ENCODE measurements at regions not wholly inside any gene's neighbourhood (a gene's known extent, or its start where the extent isn't known, plus 50 kb on each side); places are given as distances from the start of the nearest gene placed in this dataset.
A peak's percentile ranks its signal among the peaks of the same experiment; 100 is the strongest.

DNA sequence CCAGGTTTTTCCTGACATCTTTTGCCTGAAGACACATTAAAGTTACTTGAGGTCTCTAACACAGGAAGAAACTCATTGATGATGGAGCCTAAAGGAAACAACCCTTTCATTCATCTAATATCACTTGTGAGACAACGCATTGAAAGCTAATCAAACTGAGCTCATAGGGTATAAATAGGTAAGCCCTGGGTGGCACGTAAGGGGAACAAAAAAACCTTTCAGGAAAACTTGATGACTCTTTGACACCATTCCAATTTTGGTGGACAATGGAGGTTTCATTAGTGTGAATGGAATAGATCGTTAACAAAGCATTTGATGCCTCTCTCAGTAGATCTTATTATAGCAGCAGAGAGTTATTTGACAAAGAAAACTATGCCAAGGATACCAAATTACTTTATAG, 80.7 kb upstream of the DUSP10 start:
- DNase-seq (ENCODE audit: low spot score) = no peak

DNA sequence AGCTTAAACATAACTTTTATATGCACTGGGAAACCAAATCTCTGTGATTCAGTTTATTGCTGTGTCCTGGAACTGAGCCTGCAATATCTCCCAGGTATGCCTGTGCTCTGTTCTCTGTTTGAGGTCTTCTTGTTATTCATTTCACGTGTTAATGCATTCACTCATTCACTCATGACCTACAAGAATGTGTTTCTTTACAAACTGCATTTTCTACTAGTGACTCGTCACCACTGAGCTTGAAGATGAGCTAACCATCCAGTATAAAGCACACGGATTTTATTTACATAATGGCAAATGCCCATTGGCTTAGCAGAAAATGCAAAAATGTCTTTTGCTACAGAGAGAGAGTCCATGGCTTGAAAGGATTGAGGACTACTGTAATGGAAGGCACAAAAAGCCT, 75.0 kb upstream of the DUSP10 start:
- DNase-seq (ENCODE audit: low spot score) = no peak

DNA sequence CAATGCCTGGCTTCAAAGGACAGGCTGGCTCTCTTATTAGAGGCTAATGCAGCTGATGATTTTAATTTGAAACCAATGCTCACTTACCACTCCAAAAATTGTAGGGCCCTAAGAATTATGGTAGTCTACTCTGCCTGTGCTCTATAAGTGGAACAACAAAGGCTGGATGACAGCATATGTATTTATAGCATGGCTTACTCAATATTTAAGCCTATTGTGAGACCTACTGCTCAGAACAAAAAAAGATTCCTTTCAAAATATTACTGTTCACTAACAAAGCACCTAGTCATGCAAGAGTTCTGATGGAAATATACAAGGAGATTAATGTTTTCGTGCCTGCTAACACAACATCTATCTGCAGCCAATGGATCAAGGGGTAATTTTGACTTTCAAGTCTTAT, 73.8 kb upstream of the DUSP10 start:
- DNase-seq (ENCODE audit: low spot score) = no peak

DNA sequence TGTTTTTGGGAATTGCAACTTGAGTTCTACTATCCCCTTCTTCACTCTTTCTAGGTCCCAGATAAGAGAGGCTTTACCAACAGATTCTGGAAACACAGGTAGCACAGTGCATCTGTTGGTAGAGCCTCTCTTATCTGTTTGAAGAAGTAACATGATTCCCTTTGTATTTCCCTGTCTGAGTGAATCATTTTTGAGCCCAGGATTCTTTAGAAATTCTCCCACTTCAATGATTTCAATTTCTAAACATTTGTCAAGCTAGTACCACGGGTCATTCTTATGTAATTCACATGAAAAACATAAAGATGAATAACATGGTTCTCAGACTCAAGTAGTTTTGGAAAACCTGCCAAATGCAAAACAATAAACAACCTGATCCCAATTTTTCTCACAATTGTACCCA, 72.0 kb upstream of the DUSP10 start:
- no peak for DNase-seq (ENCODE audit: low spot score)

DNA sequence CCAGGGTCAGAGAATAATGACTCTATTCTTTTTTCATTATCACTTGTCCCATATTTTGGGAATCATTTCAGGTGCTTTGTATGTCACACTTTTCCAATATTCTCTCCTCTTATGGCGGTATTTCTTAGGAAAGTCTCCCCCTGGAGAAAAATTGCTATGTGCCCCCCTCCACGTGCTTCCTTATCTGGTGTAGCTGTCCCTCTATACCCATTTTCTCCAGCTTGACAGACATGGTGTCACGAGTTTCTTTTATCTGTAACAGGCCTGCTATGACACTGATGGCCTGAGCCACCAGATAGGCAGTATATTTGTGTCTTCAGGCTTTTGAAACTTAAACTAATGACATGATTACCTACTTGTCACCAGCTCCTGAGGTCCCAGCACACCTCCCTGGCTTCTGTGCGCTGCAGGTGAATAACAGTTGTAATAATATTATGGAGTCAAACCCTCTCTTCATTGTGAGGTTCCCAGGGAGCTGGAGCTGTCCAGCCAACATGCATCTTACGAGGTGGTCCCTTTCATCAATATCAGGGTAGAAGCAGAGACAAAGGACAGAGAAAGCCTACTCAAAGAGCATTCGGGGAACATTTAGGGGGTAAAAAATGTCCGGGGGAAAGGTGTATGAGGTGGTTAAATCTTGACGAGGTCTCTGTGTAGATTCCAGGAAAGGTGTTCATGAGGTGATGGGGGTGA, 71.2 kb upstream of the DUSP10 start:
- DNase-seq (ENCODE audit: low spot score) = no peak

DNA sequence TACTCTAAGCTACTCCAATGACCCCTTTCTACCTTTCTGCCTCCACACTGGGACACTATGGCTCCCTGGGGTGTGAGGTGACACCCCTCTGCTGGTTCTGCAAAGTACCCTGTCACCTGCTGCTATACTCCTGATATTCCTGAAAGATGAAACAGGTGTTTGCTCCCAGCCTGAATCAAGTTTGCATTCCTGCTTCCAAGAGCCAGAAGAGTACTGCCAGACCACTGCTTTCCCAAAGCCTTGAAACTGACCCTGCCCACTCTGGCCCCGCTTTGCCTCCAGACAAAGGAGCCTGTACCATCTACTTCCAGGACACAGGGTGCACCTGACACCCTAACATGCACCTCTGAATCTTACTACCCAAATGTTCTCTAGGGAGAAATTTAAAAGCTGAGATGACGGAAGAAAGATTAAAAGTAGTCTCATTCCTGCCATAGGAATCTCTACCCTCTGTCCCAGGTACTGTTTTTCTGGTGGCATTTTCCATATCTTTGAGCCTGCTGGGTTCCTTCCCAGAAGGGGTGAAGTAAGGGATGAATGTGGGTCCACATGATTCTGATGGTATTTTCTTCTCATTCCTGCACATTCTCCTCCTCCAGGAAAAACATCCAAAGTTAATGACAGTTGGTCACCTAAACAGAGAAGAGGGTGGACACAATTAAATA, 70.3 kb upstream of the DUSP10 start:
- DNase-seq (ENCODE audit: low spot score) = no peak

DNA sequence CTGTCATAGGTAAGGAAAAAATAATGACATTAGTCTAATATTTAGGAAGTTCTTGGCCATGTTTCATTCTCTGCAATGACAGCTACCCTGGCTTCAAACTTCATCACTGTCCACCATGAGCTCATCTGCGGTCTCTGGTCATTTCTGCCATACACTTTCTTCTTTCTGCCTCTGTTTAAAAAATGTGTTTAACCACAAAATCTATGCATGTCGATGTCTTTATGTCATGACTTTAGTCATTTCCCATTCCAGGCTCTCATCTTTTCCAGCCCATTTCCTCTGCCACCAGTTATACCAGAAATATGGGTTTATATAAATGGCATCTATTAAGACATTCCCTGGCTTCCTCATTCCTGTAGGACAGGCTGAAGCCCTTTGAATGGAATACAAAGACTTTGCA, 68.5 kb upstream of the DUSP10 start:
- peak; percentile 30 for DNase-seq (ENCODE audit: low spot score)

DNA sequence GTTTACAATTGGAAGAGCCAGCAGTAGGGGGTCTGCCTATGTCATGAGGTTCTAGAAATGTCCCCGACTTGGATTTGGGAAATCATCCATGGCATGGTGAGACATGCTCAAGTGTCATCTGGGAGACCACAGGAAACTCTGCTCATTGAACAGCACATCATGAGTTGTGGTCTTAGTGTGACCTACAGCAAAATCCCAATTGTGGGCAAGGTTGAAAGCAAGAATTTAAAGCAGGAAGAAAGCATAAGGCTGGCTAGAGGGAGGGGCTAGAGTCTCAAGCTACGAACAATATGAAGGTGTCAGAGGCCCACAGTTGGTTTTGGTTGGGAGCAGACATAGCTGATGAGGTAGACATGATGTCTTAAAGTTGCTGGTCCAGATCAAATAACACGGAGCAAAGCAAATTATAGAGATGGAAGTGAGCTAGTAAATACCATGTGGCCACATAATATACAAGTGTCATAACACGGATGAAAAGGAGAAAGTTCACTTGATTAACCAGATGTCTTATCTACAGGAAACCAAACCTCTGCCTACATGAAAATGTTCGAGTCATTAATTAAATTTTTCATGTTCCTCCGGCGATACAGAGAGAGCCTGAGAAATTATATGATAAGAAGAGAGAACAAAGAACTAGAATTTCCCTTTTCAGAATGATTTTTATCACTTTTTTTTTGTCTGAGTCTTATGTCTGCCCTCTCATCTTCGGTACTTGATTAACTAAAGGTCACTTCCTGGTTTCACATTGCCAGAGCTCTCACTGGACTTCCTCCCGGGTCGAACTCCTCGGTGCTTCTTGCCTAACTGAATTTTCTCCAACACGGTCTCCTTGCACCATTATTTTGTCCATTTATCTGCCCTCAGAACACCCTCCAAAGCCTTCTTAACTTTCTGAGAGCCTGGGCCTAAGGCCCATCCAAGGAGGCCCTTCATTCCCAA, 67.5 kb upstream of the DUSP10 start:
- DNase-seq (ENCODE audit: low spot score) = peak; percentile 13

DNA sequence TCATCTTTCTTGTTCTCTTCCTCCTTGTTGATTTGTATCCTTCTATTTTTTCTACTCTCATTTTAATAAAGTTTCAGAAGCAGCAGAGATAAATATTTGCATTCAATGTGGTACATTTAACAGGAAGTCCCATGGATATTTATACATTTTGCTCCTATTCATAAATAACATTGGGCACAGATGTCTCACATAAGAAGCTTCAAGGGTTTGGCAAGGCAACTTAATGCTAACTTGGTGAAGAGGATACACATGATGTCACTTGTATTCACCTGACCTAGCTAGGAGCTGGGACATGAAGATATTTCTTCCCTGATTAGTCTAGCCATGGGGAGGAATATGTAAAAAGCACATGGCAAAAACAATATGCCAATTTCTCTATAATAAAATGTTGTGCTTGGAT, 65.1 kb upstream of the DUSP10 start:
- DNase-seq (ENCODE audit: low spot score) = no peak

DNA sequence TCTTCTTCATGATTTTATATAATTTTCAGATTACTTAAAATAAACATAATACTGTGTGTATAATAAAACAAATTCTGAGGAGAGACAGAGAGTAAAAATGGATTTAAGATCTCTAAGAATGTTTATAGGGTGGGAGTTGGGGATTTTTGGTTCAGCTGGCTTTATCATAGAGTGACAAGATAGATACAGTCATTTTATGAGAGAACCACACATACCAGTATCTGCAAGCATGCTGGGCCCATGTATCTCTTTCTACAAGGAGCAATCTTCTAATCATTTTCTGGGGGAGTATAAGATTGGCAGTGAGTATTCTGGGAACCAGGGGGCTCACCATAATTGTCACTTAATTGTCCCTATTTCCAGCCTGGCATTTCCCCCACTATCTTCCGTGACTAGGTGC, 64.3 kb upstream of the DUSP10 start:
- DNase-seq (ENCODE audit: low spot score) = no peak

DNA sequence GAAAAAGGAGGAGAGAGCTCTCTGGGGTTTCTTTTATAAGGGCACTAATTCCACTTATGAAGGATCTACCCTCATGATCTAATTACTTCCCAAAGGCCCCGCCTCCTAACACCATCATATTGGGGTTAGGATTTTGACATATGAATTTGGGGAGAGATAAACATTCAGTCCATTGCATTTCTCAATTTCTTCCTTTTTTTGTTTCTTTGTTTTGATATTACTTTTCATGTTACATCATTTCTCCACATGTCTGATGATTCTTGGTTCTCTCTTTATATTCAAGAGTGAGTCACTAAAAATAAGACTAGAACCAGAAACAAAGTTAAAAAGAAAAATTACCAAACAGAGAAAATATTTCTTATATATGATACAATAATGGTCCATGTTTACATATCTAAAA, 63.2 kb upstream of the DUSP10 start:
- DNase-seq (ENCODE audit: low spot score) = no peak

DNA sequence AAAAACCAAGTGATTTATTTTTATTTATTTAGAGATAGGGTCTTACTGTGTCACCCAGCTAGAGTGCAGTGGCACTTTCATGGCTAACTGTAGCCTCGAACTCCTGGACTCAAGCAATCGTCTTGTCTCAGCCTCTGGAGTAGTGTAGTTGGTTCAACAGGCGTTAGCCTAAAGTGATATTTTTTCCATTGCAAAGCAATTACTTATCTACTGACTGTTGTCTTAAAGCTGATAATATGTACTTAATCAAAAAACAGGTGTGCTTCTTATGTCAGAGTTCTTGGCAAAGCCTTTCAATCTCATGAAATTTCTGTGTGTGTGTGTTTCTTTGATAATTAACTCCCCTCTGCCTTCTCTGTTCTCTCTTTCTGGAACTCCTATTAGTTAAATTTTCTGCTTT, 62.4 kb upstream of the DUSP10 start:
- no peak for DNase-seq (ENCODE audit: low spot score)

DNA sequence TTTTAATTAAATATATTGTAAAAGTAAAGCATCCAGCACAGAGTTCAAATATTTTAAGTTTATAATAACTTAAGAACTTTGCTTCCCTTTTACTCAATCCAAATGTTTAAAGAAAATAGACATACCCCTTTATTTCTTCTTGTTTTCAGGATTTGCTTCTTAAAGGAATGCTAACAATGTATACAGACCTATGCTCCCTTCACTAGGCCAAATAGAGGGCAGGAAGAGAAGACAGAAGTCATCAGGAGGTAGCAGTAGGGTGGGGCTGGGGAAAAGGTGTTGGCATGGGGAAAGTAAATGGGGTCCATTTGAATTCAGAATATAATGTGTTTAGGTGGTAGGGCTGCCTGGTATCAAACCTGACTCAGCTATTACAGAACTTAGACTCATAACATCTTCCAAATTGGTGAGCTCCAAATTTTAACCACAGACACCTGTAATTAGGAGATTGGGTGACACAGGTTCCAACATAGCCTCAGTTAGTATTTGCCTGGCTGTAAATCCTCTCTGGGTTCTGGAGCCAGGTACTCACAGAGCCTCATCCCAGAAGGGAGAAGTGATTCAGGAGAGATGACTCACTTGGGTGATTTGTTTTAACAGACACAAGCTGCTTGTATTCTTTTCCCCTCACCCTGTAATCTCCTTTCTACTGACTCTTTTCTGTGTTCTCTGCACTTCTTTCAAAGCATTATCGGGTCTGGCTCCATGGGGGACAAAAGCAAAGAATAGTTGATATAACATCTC, 60.1 kb upstream of the DUSP10 start:
- no peak for DNase-seq (ENCODE audit: low spot score)

DNA sequence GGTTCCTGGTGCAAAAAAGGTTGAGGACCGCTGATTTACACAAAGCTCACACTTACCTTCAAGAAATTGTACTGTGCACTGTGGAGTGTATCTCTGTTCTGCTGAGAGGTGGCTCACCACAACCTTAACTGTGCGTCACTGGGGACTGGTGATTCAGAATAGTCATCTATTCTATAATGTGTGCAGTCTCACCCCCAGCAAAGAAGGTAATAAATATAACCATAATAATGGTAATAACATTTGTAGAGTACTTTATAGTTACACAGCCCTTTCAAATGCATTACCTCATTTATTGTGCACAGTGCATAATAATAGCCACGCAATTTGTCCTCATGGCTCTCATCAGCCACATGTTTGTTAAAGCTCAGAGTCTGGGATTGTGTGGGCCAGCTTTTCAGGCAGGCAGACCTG, 59.4 kb upstream of the DUSP10 start:
- DNase-seq (ENCODE audit: low spot score) = no peak

DNA sequence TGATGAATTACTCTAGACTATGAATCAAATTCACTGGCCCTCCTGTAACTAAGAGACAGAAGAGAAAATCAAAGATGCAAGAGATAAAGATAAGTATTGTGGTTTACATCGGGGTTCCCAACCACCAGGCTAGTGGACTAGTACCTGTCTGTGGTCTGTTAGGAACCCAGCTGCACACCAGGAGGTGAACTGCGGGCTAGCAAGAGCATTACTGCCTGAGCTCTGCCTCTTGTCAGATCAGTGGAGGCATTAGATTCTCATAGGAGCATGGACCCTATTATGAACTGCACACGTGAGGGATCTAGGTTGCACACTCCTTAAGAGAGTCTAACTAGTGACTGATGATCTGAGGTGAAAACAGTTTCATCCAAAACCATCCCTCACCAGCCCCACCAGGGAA, 58.9 kb upstream of the DUSP10 start:
- DNase-seq (ENCODE audit: low spot score) = no peak

DNA sequence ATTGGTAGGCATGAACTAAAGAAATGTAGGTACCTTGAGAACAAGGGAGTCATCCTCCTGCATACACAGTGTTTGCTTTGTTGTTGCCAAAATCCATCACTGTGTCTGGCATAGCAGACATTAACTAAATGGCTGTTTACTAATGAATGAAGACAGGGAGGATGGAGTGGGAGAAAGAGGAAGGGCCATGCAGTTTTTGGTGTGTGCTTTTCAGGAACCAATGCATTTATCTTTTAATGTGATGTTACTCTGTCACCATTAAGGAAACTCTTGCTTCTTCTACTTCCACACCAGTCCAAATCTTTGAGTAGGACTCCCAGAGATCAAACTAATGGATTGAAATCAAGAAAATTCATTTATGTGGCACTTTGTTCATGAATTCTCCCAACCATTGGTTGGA, 55.6 kb upstream of the DUSP10 start:
- no peak for DNase-seq (ENCODE audit: low spot score)

DNA sequence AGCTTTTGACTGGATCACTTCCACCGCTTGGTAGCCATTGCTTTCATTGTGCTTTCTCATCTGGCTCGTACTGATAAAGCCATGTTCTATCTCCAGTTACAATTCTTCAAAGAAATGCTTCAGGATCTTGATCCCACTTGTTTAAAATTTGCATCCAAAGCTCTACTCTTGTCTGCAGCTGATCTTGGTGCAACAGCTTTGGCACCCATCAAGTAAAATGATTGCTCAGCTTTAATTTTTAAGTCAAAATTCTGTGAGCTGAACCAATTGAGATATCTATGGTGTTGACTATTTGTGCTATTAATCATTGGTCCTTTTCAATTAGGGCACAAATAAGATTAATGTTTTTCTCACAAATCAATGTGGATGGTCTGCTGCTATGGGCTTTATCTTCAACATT, 54.8 kb upstream of the DUSP10 start:
- DNase-seq (ENCODE audit: low spot score) = no peak

DNA sequence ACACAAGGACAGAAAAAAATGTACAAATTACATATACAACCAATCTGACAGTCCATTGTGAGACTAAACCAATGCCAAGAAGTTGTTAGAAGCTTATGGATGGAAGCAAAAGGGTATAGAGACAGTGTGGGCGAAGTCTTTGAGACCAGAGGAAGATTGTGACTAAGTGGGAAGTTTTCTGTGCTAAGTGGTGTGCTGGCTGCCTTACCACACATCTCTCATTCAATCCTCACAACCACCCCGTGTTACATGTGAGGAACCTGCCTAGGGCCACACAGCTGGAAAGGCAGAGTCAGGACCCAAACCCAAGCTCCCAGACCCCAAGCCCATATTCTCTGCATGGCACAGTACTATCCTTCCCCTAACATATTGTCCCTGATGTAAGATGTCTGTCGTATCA, 53.5 kb upstream of the DUSP10 start:
- no peak for DNase-seq (ENCODE audit: low spot score)

DNA sequence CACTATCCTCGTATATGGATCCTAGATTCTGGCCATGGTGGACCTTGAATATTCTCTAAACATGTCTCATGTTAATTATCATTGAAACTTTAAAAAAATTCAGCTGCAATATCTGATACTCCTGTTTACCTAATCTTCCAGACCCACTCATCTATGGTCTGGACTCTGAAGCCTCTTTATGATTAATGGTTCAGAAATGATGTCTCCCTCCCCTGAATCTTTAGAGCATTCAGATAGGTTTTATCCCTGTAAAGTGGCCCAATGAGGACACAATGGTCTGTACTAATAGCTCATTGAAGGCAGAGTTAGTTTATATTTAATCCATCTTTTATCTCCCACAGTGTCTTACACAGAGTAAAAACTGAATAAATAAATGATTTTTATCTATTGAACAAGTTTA, 53.0 kb upstream of the DUSP10 start:
- no peak for DNase-seq (ENCODE audit: low spot score)

DNA sequence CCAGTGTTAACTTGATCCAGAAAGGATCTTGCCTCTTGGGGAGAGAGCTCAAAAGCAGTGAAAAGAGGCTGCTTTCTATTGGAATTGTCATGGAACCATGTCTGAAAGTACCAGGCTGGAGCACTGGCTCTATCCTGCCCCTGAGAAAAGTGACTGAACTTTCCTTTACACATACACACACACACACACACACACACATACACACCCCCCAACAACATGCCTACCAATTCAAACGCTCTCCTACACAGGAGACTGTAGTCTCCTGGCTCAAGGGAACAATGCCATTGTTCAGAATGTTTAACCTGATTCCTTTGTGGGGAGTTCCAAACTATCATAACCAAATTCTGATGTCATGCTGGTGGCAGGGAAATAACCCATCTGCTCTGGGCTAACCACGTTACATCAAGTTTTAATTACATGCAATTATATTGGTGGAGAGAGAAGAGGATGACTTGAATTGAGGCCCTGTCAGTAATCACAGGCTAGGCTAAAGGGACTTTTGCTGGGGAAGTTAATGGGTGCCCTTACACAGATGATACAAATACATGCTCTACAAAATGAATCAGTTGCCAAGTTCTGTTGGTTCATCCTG, 52.3 kb upstream of the DUSP10 start:
- no peak for DNase-seq (ENCODE audit: low spot score)

DNA sequence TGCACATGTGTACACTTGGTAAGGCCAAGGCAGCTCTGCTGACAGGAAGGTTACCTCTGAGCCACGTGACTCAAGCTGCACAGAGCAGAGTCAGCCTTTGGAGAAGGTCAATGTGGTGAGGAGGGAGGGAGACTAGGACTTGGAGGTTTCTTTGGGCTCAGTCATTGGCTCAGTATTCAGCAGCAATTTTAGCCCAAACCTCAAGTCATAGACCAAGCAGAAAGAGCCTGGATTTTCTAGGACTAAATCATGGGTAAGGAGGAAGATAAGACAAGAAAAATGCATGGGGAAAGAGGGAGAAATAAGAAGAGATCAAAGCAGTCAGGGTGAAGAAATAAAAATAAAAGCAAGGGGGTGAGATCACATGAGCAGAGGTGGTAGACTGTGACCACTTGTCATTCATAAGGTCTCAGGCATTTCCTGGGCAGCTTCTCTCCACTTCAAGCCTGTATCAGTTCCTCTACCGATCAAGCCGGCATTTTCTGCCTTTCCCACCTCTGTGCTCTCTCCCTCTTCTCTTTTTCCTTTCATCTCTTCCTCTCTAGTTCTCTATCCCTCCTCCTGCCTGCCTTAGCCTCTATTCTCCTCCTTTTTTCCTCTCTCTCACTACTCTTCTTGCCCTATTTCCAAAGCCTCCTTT, 51.7 kb upstream of the DUSP10 start:
- no peak for DNase-seq (ENCODE audit: low spot score)

Measured in HT-29 (cell line).